GM06990 (cell line): ENCODE measurements at regions not wholly inside any gene's neighbourhood (a gene's known extent, or its start where the extent isn't known, plus 50 kb on each side); places are given as distances from the start of the nearest gene placed in this dataset.

ENCODE experiments used
- DNase-seq: peaks from one replicate; pipeline ENCODE4 v3.0.0-alpha.2; 2011; ENCODE audit not compliant: insufficient read length; ENCODE audit errors: extremely low read depth
- H3K27me3 ChIP-seq: replicated peaks from 2 replicates; pipeline ENCODE4 v1.6.0; 2011; ENCODE audit warnings: low read length; ENCODE audit not compliant: control insufficient read depth, insufficient read depth
- H3K36me3 ChIP-seq: 2 replicates; pipeline ENCODE4 v1.5.1; 2011; ENCODE audit warnings: low read length; ENCODE audit not compliant: control insufficient read depth, insufficient read depth
- H3K4me3 ChIP-seq: replicated peaks from 2 replicates; pipeline ENCODE4 v1.5.1; 2011; ENCODE audit warnings: low read depth, mild to moderate bottlenecking, control low read depth, low read length
- TF ChIP-seq, protein P1 (sequence below): IDR thresholded peaks from 2 replicates; pipeline ENCODE4 v1.5.1; 2011; ENCODE audit warnings: low read length, control low read depth, mild to moderate bottlenecking, inconsistent platforms; ENCODE audit not compliant: insufficient read depth, poor library complexity, severe bottlenecking

GRCh38 chr20:51864967-51865366 lies 62.6 kb upstream of the SALL4 start:
- TF ChIP-seq, protein P1, sequence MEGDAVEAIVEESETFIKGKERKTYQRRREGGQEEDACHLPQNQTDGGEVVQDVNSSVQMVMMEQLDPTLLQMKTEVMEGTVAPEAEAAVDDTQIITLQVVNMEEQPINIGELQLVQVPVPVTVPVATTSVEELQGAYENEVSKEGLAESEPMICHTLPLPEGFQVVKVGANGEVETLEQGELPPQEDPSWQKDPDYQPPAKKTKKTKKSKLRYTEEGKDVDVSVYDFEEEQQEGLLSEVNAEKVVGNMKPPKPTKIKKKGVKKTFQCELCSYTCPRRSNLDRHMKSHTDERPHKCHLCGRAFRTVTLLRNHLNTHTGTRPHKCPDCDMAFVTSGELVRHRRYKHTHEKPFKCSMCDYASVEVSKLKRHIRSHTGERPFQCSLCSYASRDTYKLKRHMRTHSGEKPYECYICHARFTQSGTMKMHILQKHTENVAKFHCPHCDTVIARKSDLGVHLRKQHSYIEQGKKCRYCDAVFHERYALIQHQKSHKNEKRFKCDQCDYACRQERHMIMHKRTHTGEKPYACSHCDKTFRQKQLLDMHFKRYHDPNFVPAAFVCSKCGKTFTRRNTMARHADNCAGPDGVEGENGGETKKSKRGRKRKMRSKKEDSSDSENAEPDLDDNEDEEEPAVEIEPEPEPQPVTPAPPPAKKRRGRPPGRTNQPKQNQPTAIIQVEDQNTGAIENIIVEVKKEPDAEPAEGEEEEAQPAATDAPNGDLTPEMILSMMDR = no peak
- no peak for DNase-seq

GRCh38 chr20:51862796-51863195 lies 60.5 kb upstream of the SALL4 start:
- no peak overlapping the region for H3K4me3 ChIP-seq
- TF ChIP-seq, protein P1 = no peak
- no peaks in the 10 kb centered on the region; the same call in 1 of the 2 replicates for H3K27me3 ChIP-seq
- no peaks in the 10 kb centered on the region for H3K36me3 ChIP-seq
- DNase-seq = no peak

More at GRCh38 chr20:51864967-51865366, 62.6 kb upstream of the SALL4 start:
- H3K27me3 ChIP-seq = no peaks in the 10 kb centered on the region; the same call in 1 of the 2 replicates
- H3K4me3 ChIP-seq = no peak overlapping the region
- no peaks in the 10 kb centered on the region for H3K36me3 ChIP-seq

DNA sequence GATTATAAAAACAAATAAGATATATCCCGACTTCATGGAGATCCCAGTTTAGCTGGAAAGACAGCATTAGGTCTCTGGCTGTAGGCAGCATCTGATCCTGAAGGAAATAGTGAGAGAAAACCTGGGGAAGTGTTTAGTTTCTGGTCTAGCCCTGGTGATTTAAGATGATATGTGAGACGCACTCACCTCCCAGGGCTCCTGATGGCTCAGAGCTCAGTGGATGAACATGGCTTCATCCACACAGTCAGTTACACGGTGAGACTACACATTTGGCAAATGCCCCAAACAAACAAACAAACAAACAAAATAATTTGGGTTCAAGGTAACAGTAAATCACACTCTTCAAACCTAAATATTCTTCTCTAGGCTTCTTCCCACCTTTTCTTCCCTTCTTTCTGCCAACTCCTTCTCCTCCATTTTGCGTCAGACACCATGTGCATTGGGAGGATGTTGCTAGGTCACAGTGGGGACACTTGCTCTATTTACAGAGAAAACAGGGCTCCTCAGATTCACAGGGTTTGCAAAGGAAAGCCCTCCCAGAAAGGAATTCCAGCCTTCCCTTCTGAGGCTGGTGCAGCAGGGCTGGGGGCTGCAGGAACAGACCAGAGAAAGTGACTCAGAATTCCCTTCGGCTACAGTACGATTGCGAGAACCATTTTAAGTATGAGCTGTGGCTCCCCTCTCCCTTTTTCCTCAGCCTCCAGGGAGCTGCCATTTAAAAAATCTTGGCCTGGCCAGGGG lies 59.6 kb upstream of the SALL4 start:
- no peak for DNase-seq

GRCh38 chr20:51860111-51860882 lies 58.0 kb upstream of the SALL4 start:
- Histone ChIP-seq H3K36me3 (no peaks in the 10 kb centered on the region), H3K4me3 (no peak overlapping the region), H3K27me3 (no peaks in the 10 kb centered on the region; the same call in 1 of the 2 replicates)
- no peak for DNase-seq
- TF ChIP-seq, protein P1 = no peak

More for the DNA sequence above, 59.6 kb upstream of the SALL4 start:
- H3K27me3 ChIP-seq = no peaks in the 10 kb centered on the region; the same call in 1 of the 2 replicates
- H3K36me3 ChIP-seq = no peaks in the 10 kb centered on the region
- no peak overlapping the region for H3K4me3 ChIP-seq
- TF ChIP-seq, protein P1 = no peak

GRCh38 chr20:51856432-51856831 lies 54.1 kb upstream of the SALL4 start:
- Histone ChIP-seq H3K27me3 (no peaks in the 10 kb centered on the region; the same call in 1 of the 2 replicates), H3K4me3 (no peak overlapping the region), H3K36me3 (no peaks in the 10 kb centered on the region)
- TF ChIP-seq, protein P1 = no peak
- DNase-seq = no peak
